Panc1 (cell line): ENCODE measurements at regions not wholly inside any gene's neighbourhood (a gene's known extent, or its start where the extent isn't known, plus 50 kb on each side); places are given as distances from the start of the nearest gene placed in this dataset.

Experiments
- TCF7L2 ChIP-seq: IDR thresholded peaks from 2 replicates; pipeline ENCODE4 v1.6.1; 2011; ENCODE audit warnings: mild to moderate bottlenecking, low read depth, low read length, inconsistent platforms
- TF ChIP-seq, protein P1 (sequence below): fragments of 450-650 bp; IDR thresholded peaks from 2 replicates; pipeline ENCODE4 v1.5.1; 2017; ENCODE audit warnings: mild to moderate bottlenecking

DNA sequence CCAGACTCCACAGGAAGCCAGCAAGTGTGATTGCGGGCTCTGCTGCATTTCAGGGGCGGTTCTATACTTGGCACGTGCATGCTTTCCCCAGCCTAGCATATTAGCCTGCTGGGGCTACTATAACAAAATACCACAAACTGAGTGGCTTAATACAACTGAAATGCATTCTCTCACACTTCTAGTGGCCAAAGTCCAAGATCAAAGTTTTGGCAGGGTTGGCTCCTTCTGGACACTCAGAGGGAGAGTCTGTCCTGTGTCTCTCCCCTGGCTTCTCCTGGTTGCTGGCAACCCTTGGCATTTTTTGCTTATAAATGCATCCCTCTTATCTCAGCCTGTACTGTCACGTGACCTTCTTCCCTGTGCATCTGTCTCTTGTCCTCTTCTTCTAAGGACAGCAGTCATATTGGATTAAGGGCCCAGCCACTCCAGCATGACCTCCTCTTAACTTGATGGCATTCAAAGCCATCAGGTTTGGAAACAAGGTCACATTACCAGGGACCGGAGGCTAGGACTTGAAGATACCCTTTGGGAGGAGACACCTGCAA lies 138.7 kb downstream of the RNF152 start:
- TF ChIP-seq, protein P1, sequence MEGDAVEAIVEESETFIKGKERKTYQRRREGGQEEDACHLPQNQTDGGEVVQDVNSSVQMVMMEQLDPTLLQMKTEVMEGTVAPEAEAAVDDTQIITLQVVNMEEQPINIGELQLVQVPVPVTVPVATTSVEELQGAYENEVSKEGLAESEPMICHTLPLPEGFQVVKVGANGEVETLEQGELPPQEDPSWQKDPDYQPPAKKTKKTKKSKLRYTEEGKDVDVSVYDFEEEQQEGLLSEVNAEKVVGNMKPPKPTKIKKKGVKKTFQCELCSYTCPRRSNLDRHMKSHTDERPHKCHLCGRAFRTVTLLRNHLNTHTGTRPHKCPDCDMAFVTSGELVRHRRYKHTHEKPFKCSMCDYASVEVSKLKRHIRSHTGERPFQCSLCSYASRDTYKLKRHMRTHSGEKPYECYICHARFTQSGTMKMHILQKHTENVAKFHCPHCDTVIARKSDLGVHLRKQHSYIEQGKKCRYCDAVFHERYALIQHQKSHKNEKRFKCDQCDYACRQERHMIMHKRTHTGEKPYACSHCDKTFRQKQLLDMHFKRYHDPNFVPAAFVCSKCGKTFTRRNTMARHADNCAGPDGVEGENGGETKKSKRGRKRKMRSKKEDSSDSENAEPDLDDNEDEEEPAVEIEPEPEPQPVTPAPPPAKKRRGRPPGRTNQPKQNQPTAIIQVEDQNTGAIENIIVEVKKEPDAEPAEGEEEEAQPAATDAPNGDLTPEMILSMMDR = no peak
- TF ChIP-seq TCF7L2 = no peak
